Right ventricle myocardium inferior (tissue), 1 donor: ENCODE measurements at regions not wholly inside any gene's neighbourhood (a gene's known extent, or its start where the extent isn't known, plus 50 kb on each side); places are given as distances from the start of the nearest gene placed in this dataset.
"Not testable (repeated sequence)": the region's sequence is repeated elsewhere in the genome, so short reads cannot be mapped to it uniquely, and the experiment has no call there.

ENCODE experiments used
- ATAC-seq: fragments of 200-7000 bp; cut with Tn5 transposase; one replicate; pipeline ENCODE4 v1.9.1; 2020; ENCODE audit warnings: mild to moderate bottlenecking, moderate library complexity
- DNase-seq: peaks from one replicate; pipeline ENCODE4 v3.0.0; 2021; ENCODE audit errors: missing footprints
- intact Hi-C: fragments of 100-400 bp; cut with DNase I; formaldehyde crosslinking; loops from one replicate; pipeline ENCODE4 v1.11.0; 2022
- donor health status: DM: no; HTN: yes; CAD: no; lungs with severe emphysema.

- intact Hi-C loops: no loop called here
- no peak for DNase-seq
- ATAC-seq: no peak
Measured at GRCh38 chr7:93756890-93757289, 133.7 kb downstream of the TFPI2 start.

- DNase-seq (no peak), ATAC-seq (no peak)
- intact Hi-C loops: no loop called here
Measured at GRCh38 chr7:93751421-93751820, 139.1 kb downstream of the TFPI2 start.

DNA sequence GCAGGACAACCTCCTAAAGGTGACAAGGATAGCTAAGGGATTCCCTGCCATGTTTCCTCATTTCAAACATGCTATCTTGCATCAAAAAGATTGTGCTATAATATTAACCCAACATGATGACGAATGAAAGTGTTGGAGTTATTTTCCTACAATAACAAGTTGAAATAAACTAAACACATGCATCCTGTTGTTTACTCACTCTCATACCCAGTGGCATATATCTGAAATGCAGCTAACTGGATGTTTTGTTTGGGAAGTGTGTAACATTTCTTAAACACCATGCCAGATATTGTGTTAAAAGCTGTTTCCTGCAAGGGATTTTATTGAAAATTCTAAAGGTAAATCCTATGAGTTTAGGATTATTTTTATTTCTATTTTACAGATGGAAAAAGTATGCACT, 139.6 kb downstream of the TFPI2 start:
- intact Hi-C loops: no loop called here
- ATAC-seq (no peak), DNase-seq (no peak)

GRCh38 chr7:93747019-93747418, 143.5 kb downstream of the TFPI2 start:
- intact Hi-C loops: no loop called here
- ATAC-seq (no peak), DNase-seq (no peak)

GRCh38 chr7:93739424-93739823, 151.1 kb downstream of the TFPI2 start:
- no peak for ATAC-seq
- intact Hi-C loops: no loop called here
- no peak for DNase-seq

DNA sequence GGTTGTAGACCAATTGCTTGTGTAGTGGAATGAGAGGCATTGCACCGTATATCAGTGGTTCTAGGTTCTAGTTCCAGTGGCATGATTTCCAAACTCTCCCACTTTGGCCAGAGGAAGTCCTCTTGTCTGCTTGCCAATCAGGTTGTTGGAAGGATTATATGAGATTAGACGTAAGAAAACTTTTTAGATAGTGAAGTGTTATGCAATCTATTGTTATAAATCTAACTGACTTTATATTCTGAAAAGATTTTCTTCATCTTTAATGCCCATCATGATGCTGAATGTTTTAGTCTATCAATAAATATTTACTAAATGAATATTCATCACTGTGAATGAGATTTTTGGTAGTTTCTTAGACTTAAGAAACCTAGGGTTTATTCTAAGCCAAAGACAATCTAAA, 152.6 kb downstream of the TFPI2 start:
- intact Hi-C loops: no loop called here
- no peak for DNase-seq
- no peak for ATAC-seq

- no peak for ATAC-seq
- intact Hi-C loops: no loop called here
- DNase-seq: no peak
Measured at GRCh38 chr7:93736668-93737369, 153.7 kb downstream of the TFPI2 start.

DNA sequence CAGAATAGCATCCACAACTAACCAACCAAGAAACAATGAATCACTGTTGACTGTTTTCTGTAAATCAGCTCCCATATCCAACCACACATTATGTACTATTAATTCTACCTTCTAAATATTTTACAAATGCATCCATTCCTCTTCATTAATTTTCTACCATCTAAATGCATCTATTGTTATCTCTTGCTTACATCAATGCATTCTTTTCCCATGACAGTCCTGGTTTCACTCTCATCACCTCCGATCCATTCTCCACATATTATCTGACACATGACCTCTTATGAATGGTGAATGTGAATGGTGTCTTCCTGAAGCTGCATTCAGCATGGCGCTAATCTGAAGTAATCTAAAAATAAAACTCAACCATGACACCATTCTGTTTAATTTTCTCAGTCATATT, 153.8 kb upstream of the CALCR start:
- no peak for DNase-seq
- no peak for ATAC-seq
- intact Hi-C loops: no loop called here

- intact Hi-C loops: no loop called here
- DNase-seq: no peak
- ATAC-seq: no peak
Measured at GRCh38 chr7:93725954-93726353, 151.4 kb upstream of the CALCR start.

- no peak for ATAC-seq
- intact Hi-C loops: no loop called here
- no peak for DNase-seq
Measured at GRCh38 chr7:93723424-93724124, 149.1 kb upstream of the CALCR start.

- intact Hi-C loops: no loop called here
- DNase-seq (no peak), ATAC-seq (no peak)
Measured at GRCh38 chr7:93720106-93720505, 145.6 kb upstream of the CALCR start.

DNA sequence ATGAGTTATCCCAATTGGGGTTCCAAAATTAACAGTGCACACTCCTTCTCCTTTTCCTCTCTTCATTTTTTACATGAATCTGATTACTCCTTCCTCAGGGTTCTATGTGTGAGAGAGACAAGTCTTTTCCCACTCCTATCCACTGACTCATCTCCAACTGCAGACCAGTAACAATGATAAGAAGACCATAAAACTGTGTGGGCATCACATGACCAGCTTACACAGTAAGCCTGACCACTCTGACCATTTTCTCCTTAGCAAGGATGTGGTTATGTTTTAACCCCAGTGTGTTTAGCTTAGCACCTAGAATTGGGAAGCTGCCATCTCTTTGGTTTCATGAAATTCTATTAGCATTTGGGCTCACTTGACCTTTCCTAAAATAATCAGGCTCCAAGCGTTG, 145.0 kb upstream of the CALCR start:
- no peak for ATAC-seq
- no peak for DNase-seq
- intact Hi-C loops: loop anchor here (5.0 kb wide), 1 partner anchor 368 kb away; no protein-coding TSS in a partner anchor

DNA sequence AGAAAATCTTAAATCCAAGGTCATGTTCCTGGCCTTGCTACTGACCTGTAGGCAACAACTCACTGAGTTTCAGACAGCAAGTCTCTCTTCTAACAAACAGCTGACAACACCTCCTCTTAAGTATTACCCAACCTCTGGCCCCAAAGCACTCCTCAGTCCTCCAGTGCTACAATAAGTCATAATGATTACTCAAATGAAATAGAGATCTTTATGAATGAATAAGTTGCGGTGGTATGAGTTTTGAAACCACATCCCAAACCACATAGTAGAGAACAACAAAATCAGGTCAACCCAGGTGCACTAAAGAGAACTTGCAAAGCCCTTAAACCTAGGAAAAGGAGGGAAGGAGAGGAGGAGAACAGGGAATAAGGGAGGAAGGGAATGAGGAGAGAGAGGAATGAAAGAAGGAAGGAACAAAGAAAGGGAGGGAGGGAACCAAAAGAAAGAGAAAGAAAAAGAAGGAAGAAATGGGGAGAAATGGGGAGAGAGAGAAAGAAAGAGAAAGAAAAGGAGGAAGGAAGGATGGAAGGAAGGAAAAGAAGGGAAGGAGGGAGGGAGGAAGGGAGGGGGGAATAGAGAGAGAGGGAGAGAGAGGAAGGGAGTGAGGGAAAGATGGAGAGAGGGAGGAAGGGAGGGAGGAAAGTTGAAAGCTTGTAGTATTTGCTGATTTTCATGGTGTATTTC, 142.8 kb upstream of the CALCR start:
- DNase-seq (no peak), ATAC-seq (no peak)
- intact Hi-C loops: loop anchor here (5.0 kb wide), 1 partner anchor 370 kb away; no protein-coding TSS in a partner anchor

DNA sequence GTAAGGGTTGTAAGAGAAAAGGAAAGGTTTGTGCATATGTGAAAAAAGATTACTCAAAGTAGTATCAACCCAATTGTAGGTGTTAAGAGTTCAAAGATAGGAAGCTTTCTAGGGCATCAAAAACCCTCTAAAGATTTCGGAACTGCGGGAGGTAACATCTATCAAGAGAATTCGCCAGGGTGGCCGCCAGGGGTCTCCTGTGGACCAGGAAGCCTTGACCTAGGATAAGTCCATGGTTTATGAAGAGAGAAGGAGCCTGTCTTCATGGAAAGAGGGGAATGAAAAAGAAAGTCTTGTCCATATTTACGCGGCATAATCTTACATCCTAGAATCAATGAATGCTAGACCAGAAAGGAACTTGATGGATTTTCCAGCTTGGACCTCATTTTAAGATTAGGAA, 140.7 kb upstream of the CALCR start:
- intact Hi-C loops: loop anchor here (5.0 kb wide), 1 partner anchor 372 kb away; no protein-coding TSS in a partner anchor
- ATAC-seq: no peak
- peak; percentile 62 for DNase-seq

- intact Hi-C loops: no loop called here
- DNase-seq (no peak), ATAC-seq (no peak)
Measured at GRCh38 chr7:93711926-93712325, 137.4 kb upstream of the CALCR start.

DNA sequence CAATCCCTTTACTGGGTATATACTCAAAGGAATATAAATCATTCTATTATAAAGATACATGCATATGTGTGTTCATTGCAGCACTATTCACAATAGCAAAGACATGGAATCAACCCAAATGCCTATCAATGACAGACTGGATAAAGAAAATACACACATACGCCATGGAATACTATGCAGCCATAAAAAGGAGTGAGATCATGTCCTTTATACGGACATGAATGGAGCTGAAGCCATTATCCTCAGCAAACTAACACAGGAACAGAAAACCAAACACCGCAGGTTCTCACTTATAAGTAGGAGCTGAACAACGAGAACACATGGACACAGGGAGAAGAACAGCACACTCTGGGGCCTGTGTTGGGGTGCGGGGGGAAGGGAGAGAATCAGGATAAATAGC, 133.7 kb upstream of the CALCR start:
- ATAC-seq, DNase-seq, intact Hi-C loops: not testable (repeated sequence)

GRCh38 chr7:93707249-93707648, 132.7 kb upstream of the CALCR start:
- no peak for DNase-seq
- intact Hi-C loops: no loop called here
- no peak for ATAC-seq

DNA sequence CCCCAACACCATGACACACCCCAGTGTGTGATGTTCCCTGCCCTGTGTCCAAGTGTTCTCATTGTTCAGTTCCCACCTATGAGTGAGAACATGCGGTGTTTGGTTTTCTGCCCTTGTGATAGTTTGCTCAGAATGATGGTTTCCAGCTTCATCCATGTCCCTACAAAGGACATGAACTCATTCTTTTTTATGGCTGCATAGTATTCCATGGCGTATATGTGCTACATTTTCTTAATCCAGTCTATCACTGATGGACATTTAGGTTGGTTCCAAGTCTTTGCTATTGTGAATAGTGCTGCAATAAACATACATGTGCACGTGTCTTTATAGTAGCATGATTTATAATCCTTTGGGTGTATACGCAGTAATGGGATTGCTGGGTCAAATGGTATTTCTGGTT, 131.6 kb upstream of the CALCR start:
- ATAC-seq, intact Hi-C loops, DNase-seq: not testable (repeated sequence)

GRCh38 chr7:93704217-93704616, 129.7 kb upstream of the CALCR start:
- intact Hi-C loops: no loop called here
- ATAC-seq: no peak
- DNase-seq: no peak

GRCh38 chr7:93697901-93698300, 123.4 kb upstream of the CALCR start:
- intact Hi-C loops: no loop called here
- no peak for ATAC-seq
- no peak for DNase-seq
